K562 (cell line): ENCODE measurements at regions not wholly inside any gene's neighbourhood (a gene's known extent, or its start where the extent isn't known, plus 50 kb on each side); places are given as distances from the start of the nearest gene placed in this dataset.

Experiments
- ATAC-seq: fragments of 200-7000 bp; cut with Tn5 transposase; 3 replicates; pipeline ENCODE4 v1.9.1; 2020; ENCODE audit warnings: moderate library complexity
- BruUV-seq: library from RNA; stranded (reverse); fragments of 400-500 nt; replicated peaks from 2 replicates; lab custom pipeline; 2021; lab: Mats Ljungman, UMichigan
- CTCF ChIA-PET: fragments of 300-600 bp; formaldehyde crosslinking; extraction: SDS; loops from one replicate; lab custom pipeline; 2021; ENCODE audit warnings: low intra/inter-chr PET ratio; lab: Yijun Ruan, JAX
- POLR2A ChIA-PET: fragments of 300-600, 350-650 bp; sonication (Branson Sonifier 250); formaldehyde crosslinking; extraction: SDS; loops from one replicate; lab custom pipeline; 2021; ENCODE audit warnings: antibody characterized with exemption, inconsistent platforms; lab: Yijun Ruan, JAX
- DNase-seq, 4 experiments: peaks; one replicate each; pipeline versions ENCODE4 v3.0.0 to v3.0.0-alpha.2; 2011 to 2018; ENCODE audit warnings: low spot score in 3 of 4, mixed read lengths in 3 of 4; ENCODE audit errors: extremely low read depth in 1 of 4
- FAIRE-seq: peaks from 2 replicates; lab custom pipeline; 2011; peaks lifted over from hg19 to GRCh38; lab: Jason Lieb, UNC
- H2AFZ ChIP-seq: 2 replicates; pipeline ENCODE4 v1.6.0; 2011; ENCODE audit warnings: low read depth, low read length, control low read depth, inconsistent platforms
- H3K27ac ChIP-seq: fragments of 200-600 bp; 3 replicates; pipeline ENCODE4 v1.8.0; 2011; ENCODE audit warnings: low read depth, mild to moderate bottlenecking, control low read depth, inconsistent platforms, low read length, moderate library complexity, mixed read lengths; ENCODE audit errors: extremely low read depth
- H3K27me3 ChIP-seq, 2 experiments: fragments of 300-600 bp in 1 of 2; 2 replicates in 1 of 2; 3 replicates in 1 of 2; pipeline versions ENCODE4 v1.6.0 to v1.8.0; 2011; ENCODE audit warnings: inconsistent platforms in 2 of 2, low read length in 2 of 2, mild to moderate bottlenecking in 1 of 2, mixed read lengths in 1 of 2, moderate library complexity in 1 of 2; ENCODE audit not compliant: control insufficient read depth in 2 of 2, insufficient read depth in 2 of 2
- H3K36me3 ChIP-seq: fragments of 300-600 bp; 3 replicates; pipeline ENCODE4 v1.8.0; 2011; ENCODE audit warnings: mild to moderate bottlenecking, low read length, inconsistent platforms; ENCODE audit not compliant: control insufficient read depth, insufficient read depth
- H3K4me1 ChIP-seq, 2 experiments: fragments of 200-600 bp in 1 of 2; replicated peaks in 1 of 2; 2 replicates in 1 of 2; 3 replicates in 1 of 2; pipeline versions ENCODE4 v1.5.1 to v1.8.0; 2011; ENCODE audit warnings: inconsistent platforms in 2 of 2, low read length in 2 of 2, mild to moderate bottlenecking in 1 of 2, mixed read lengths in 1 of 2, moderate library complexity in 1 of 2; ENCODE audit not compliant: control insufficient read depth in 2 of 2, insufficient read depth in 2 of 2
- H3K4me2 ChIP-seq: 2 replicates; pipeline ENCODE4 v1.6.1; 2011; ENCODE audit warnings: low read length, control low read depth, inconsistent platforms, mixed read lengths; ENCODE audit not compliant: insufficient read depth
- H3K4me3 ChIP-seq: fragments of 200-600 bp; sonication (generic), shearing (Covaris generic); 2 replicates; pipeline ENCODE4 v1.5.1; 2016; ENCODE audit warnings: control low read depth, inconsistent platforms
- H3K79me2 ChIP-seq: fragments of 200-600 bp; 3 replicates; pipeline ENCODE4 v1.8.0; 2011; ENCODE audit warnings: low read length, inconsistent platforms; ENCODE audit not compliant: control insufficient read depth, insufficient read depth
- H3K9ac ChIP-seq, 2 experiments: 2 replicates each; pipeline versions ENCODE4 v1.6.0 to v1.6.1; 2011; ENCODE audit warnings: low read depth in 2 of 2, low read length in 2 of 2, control low read depth in 1 of 2, inconsistent platforms in 1 of 2, mild to moderate bottlenecking in 1 of 2, mixed read lengths in 1 of 2; ENCODE audit not compliant: insufficient read depth in 1 of 2
- H3K9me1 ChIP-seq: one replicate; pipeline ENCODE4 v1.6.0; 2011; ENCODE audit warnings: inconsistent platforms, mild to moderate bottlenecking, low read length, moderate library complexity; ENCODE audit not compliant: control insufficient read depth, insufficient read depth
- H3K9me3 ChIP-seq: replicated peaks from 2 replicates; pipeline ENCODE4 v1.5.1; 2011; ENCODE audit warnings: low read depth, low read length, inconsistent platforms; ENCODE audit not compliant: control insufficient read depth, insufficient read depth
- H4K20me1 ChIP-seq: replicated peaks from 2 replicates; pipeline ENCODE4 v1.6.1; 2011; ENCODE audit warnings: low read length, inconsistent platforms, mixed read lengths; ENCODE audit not compliant: control insufficient read depth, insufficient read depth
- ATF3 ChIP-seq, 2 experiments: fragments of 450-650 bp in 1 of 2; sonication (generic) in 1 of 2; formaldehyde crosslinking in 1 of 2; IDR thresholded peaks in 1 of 2; conservative IDR thresholded peaks in 1 of 2; 2 replicates each; pipeline versions ENCODE4 v1.6.1 to v1.8.1; 2016 to 2023; ENCODE audit warnings: mild to moderate bottlenecking in 2 of 2, moderate library complexity in 2 of 2, inconsistent platforms in 1 of 2, missing genetic modification reagents in 1 of 2
- CBX5 ChIP-seq: IDR thresholded peaks from 2 replicates; pipeline ENCODE4 v1.6.1; 2014; ENCODE audit warnings: low read depth, borderline replicate concordance
- CHD4 ChIP-seq: fragments of 200-600 bp; sonication (generic); IDR thresholded peaks from 3 replicates; pipeline ENCODE4 v1.6.1; 2012; ENCODE audit warnings: low read depth, mild to moderate bottlenecking, mixed read lengths, low read length, inconsistent platforms; ENCODE audit not compliant: insufficient read depth, insufficient replicate concordance, poor library complexity, severe bottlenecking
- CREB5 ChIP-seq: fragments of 250-450 bp; sonication (Bioruptor Pico); IDR thresholded peaks from 2 replicates; pipeline ENCODE4 v1.5.0; 2020; ENCODE audit warnings: mild to moderate bottlenecking
- KDM1A ChIP-seq, 2 experiments: fragments of 450-650 bp; IDR thresholded peaks; 2 replicates each; pipeline ENCODE4 v1.6.1; 2016; ENCODE audit warnings: mild to moderate bottlenecking in 2 of 2
- NFE2L1 ChIP-seq: fragments of 450-650 bp; IDR thresholded peaks from 2 replicates; pipeline ENCODE4 v1.6.1; 2016; ENCODE audit warnings: missing genetic modification characterization, low read depth, mild to moderate bottlenecking, missing compliant biosample characterization, moderate library complexity, borderline replicate concordance
- POLR2H ChIP-seq: IDR thresholded peaks from 2 replicates; pipeline ENCODE4 v1.6.1; 2016; ENCODE audit warnings: missing genetic modification characterization, low read depth, mild to moderate bottlenecking, control low read depth, missing compliant biosample characterization, moderate library complexity
- PTBP1 ChIP-seq: fragments of 200-400 bp; formaldehyde crosslinking; IDR thresholded peaks from 2 replicates; pipeline ENCODE4 v1.6.1; 2017; ENCODE audit warnings: low read depth, low read length
- RB1 ChIP-seq: fragments of 450-650 bp; IDR thresholded peaks from 2 replicates; pipeline ENCODE4 v1.6.1; 2017; ENCODE audit warnings: low read depth, mild to moderate bottlenecking
- RUNX1 ChIP-seq: sonication (generic); IDR thresholded peaks from 2 replicates; pipeline ENCODE4 v1.6.1; 2016; ENCODE audit warnings: antibody characterized with exemption, low read depth
- SRSF3 ChIP-seq: fragments of 200-400 bp; formaldehyde crosslinking; IDR thresholded peaks from 2 replicates; pipeline ENCODE4 v1.6.1; 2016; ENCODE audit warnings: mild to moderate bottlenecking, low read length, moderate library complexity; ENCODE audit not compliant: insufficient read depth
- ZFP30 ChIP-seq: fragments of 250-450 bp; sonication (Bioruptor Pico); IDR thresholded peaks from 2 replicates; pipeline ENCODE4 v1.8.0; 2022; ENCODE audit warnings: moderate library complexity, mild to moderate bottlenecking, inconsistent platforms, borderline replicate concordance
- ZNF232 ChIP-seq: sonication (generic); formaldehyde crosslinking; IDR thresholded peaks from 2 replicates; pipeline ENCODE4 v1.8.0; 2022; ENCODE audit warnings: mild to moderate bottlenecking, missing genetic modification reagents
- WGBS: fragments of 100-300 bp; shearing (Covaris generic); methylation state at CpG from one replicate; pipeline ENCODE4 v1.1.6; 2016; ENCODE audit warnings: low coverage, mixed read lengths; ENCODE audit not compliant: insufficient coverage; ENCODE audit errors: missing lambda C conversion rate; 5-methylcytosine and 5-hydroxymethylcytosine counted together
- in situ Hi-C: fragments of 300-500 bp; cut with MboI; formaldehyde crosslinking; loops from 4 replicates; pipeline ENCODE4 v1.15.0; 2018; ENCODE audit warnings: inconsistent platforms, mixed read lengths
- intact Hi-C: fragments of 100-400 bp; cut with micrococcal nuclease; formaldehyde crosslinking; loops from 2 replicates; pipeline ENCODE4 v1.14.2; 2022

- ChIA-PET CTCF (no interaction called here), POLR2A (no interaction called here)
- Histone ChIP-seq H3K79me2 (no peaks in the 10 kb centered on the region), H2AFZ (no peak overlapping the region), H3K9ac (no peak overlapping the region), H4K20me1 (no peaks in the 10 kb centered on the region), H3K4me1 (no peaks in the 10 kb centered on the region), H3K4me3 (no peak overlapping the region), H3K27ac (no peak overlapping the region), H3K36me3 (no peaks in the 10 kb centered on the region), H3K27me3 (no peaks in the 10 kb centered on the region), H3K9me1 (no peaks in the 10 kb centered on the region), H3K9me3 (no peaks in the 10 kb centered on the region), H3K4me2 (no peak overlapping the region)
- no TSS peak for BruUV-seq
- TF ChIP-seq RB1 (no peak), ZFP30 (CRISPR knock-in tag) (no peak), KDM1A (IDR thresholded peaks at IDR 0.05) (no peak), PTBP1 (no peak), POLR2H (tag) (no peak), CBX5 (no peak), CHD4 (no peak), ATF3 (IDR thresholded peaks at IDR 0.05) (no peak), ATF3 (CRISPR knock-in tag; conservative IDR thresholded peaks at IDR 0.05) (no peak), CREB5 (no peak), RUNX1 (no peak), ZNF232 (CRISPR knock-in tag) (no peak), NFE2L1 (no peak), SRSF3 (no peak)
- no peak for ATAC-seq
- no peak for DNase-seq
- in situ Hi-C loops, result no loop called here
- 0% methylated on average over 1 of the region's 2 CpGs for WGBS
- FAIRE-seq, result no peak
- intact Hi-C loops, result no loop called here
Observed at GRCh38 chr20:54909702-54910101, 434.3 kb downstream of the DOK5 start.
